ENCODE measurements at regions not wholly inside any gene's neighbourhood (a gene's known extent, or its start where the extent isn't known, plus 50 kb on each side); places are given as distances from the start of the nearest gene placed in this dataset.
"Not testable (repeated sequence)": the region's sequence is repeated elsewhere in the genome, so short reads cannot be mapped to it uniquely, and the experiment has no call there.

GRCh38 chr1:83310161-83310560 lies 688.8 kb downstream of the TTLL7 start:
- TF ChIP-seq CTCF, POLR2A, EP300, POLR2AphosphoS5 (IDR thresholded peaks at IDR 0.05): not testable (repeated sequence)

Data from stomach (tissue), 4 donors.